Astrocyte of the cerebellum (primary cell): ENCODE measurements at regions not wholly inside any gene's neighbourhood (a gene's known extent, or its start where the extent isn't known, plus 50 kb on each side); places are given as distances from the start of the nearest gene placed in this dataset.

ENCODE experiments used
- DNase-seq: peaks from one replicate; pipeline ENCODE4 v3.0.0-alpha.2; 2011; ENCODE audit warnings: low read depth
- H3K4me3 ChIP-seq: 2 replicates; pipeline ENCODE4 v1.5.1; 2011; ENCODE audit warnings: mild to moderate bottlenecking, low read depth, low read length, moderate library complexity
- in situ Hi-C: cut with HindIII; loops from 2 replicates; pipeline ENCODE4 v1.10.0; 2017; ENCODE audit warnings: low sequenced_read_pairs
- TF ChIP-seq, protein P1 (sequence below): IDR thresholded peaks from 2 replicates; pipeline ENCODE4 v1.5.1; 2012; ENCODE audit warnings: low read length, low read depth, moderate library complexity, mild to moderate bottlenecking; ENCODE audit errors: missing control alignments

DNA sequence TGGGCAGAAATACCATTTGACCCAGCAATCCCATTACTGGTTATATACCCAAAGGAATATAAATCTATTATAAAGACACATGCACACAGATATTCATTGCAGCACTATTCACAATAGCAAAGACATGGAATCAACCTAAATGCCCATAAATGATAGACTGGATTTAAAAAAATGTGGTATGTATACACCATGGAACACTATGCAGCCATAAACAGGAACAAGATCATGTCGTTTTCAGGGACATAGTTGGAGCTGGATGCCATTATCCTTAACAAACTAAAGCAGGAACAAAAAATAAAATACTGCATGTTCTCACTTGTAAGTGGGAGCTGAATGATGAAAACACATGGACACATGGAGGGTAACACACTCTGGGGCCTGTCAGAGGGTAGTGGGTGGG is 335.6 kb downstream of the BTG1 start:
- no peak for DNase-seq
- TF ChIP-seq, protein P1, sequence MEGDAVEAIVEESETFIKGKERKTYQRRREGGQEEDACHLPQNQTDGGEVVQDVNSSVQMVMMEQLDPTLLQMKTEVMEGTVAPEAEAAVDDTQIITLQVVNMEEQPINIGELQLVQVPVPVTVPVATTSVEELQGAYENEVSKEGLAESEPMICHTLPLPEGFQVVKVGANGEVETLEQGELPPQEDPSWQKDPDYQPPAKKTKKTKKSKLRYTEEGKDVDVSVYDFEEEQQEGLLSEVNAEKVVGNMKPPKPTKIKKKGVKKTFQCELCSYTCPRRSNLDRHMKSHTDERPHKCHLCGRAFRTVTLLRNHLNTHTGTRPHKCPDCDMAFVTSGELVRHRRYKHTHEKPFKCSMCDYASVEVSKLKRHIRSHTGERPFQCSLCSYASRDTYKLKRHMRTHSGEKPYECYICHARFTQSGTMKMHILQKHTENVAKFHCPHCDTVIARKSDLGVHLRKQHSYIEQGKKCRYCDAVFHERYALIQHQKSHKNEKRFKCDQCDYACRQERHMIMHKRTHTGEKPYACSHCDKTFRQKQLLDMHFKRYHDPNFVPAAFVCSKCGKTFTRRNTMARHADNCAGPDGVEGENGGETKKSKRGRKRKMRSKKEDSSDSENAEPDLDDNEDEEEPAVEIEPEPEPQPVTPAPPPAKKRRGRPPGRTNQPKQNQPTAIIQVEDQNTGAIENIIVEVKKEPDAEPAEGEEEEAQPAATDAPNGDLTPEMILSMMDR = no peak
- in situ Hi-C loops = loop anchor here (25.0 kb wide), 1 partner anchor 423 kb away; no protein-coding TSS in a partner anchor

DNA sequence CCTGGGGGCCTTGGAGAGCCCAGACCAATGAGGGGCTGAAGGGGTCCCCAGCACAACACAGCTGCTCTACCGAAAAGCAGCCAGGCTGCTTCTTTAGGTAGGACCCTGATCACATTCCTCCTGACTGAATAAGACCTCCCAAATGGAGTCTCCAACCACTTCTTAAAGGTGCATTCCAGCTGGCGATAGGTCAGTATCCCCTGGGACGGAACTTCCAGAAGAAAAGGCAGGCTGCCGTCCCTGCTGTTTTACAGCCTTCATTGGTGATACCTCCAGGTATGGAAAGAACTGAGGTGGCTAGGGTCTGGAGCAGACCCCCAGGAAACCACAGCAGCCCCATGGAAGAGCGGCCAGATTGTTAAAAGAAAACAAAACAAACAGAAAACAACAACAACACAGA is 340.6 kb downstream of the BTG1 start:
- no peak for DNase-seq
- in situ Hi-C loops = loop anchor here (25.0 kb wide), 1 partner anchor 418 kb away; no protein-coding TSS in a partner anchor
- H3K4me3 ChIP-seq = no peak overlapping the region
- TF ChIP-seq, protein P1 = no peak

More for the DNA sequence above, 335.6 kb downstream of the BTG1 start:
- no peak overlapping the region for H3K4me3 ChIP-seq

DNA sequence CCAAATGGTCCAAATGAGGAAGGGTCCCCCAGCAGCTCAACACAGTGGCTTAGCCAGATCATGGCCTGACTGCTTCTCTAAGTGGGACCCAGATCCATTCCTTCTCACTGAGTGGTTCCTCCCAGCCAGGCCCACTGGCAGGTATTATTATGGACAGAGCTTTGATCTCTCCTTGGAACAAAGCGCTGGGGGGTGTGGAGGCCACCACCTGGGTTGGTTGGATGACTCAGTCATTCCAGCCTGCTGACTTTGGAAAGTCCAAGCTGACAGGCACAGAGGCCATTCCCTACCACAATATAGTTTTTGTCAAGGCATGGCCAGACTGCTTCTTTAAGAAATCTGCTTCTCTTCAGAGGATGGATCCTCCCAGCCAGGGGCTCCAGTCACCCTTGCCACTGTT is 341.1 kb downstream of the BTG1 start:
- in situ Hi-C loops = loop anchor here (25.0 kb wide), 1 partner anchor 417 kb away; no protein-coding TSS in a partner anchor
- TF ChIP-seq, protein P1 = no peak
- no peak overlapping the region for H3K4me3 ChIP-seq
- peak; percentile 28 for DNase-seq

DNA sequence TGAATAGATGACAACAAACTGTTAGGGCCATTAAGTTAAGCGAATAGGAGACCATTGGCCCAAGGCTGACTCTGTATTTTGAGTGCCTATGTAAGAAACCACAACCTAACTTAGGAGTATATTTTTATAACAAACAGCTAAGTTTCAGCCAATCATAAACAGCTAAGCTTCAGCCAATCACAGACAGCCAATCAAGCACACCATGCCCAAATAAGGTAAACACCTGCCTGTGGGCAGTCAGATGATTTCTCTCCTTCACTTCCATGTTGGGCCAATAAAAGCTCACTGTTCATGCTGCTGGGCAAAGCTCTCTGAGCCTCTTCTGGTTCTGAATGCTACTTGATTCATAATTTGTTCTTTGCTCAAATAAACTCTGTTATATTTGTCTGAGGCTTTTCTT is 344.6 kb downstream of the BTG1 start:
- TF ChIP-seq, protein P1 = no peak
- no peak overlapping the region for H3K4me3 ChIP-seq
- DNase-seq = no peak
- in situ Hi-C loops = loop anchor here (25.0 kb wide), 1 partner anchor 414 kb away; no protein-coding TSS in a partner anchor

DNA sequence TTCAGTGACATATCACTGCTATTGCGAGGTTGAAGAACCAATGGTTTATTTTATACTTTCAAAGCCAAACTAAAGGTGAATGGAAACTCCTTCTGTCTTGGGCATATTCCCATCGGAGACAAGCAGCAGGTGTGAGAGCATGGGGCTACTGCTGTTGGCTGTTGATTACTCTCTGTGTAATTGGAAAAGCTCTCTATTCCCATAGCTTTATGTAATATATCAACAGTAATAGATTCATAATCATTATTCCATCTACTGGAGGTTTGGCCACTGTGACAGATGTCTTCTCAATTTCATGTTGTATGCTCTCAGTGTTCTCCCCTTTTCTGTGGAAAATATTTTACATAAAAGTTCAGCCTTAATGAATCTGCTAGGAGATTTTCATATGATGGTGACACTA is 352.0 kb downstream of the BTG1 start:
- in situ Hi-C loops = no loop called here
- TF ChIP-seq, protein P1 = no peak
- H3K4me3 ChIP-seq = no peak overlapping the region
- DNase-seq = no peak

DNA sequence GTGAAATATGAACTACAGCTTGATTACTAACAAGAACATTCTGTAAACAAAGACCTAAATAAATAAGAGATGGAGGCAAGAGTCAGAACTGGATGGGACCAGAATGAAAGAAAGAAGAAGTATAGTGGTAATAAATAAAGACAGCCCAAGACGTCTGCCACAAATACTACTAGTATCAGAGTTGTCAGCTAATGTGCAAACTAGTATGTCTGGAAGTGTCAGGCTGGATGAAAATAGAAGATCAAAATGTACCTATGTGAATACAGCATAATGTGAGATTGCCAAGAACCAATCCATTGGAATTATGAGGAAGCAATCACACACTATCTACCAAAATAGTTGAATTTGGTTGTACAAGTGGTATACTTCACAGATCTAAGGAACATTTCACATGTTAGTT is 353.0 kb downstream of the BTG1 start:
- DNase-seq = no peak
- in situ Hi-C loops = no loop called here
- no peak overlapping the region for H3K4me3 ChIP-seq
- TF ChIP-seq, protein P1 = no peak
